NCI-H1092 (cell line): ENCODE measurements at regions not wholly inside any gene's neighbourhood (a gene's known extent, or its start where the extent isn't known, plus 50 kb on each side); places are given as distances from the start of the nearest gene placed in this dataset.
"Not testable (repeated sequence)": the region's sequence is repeated elsewhere in the genome, so short reads cannot be mapped to it uniquely, and the experiment has no call there.

ENCODE experiments used
- DNase-seq: peaks from one replicate; lab custom pipeline; 2025; lab: John Stamatoyannopoulos, UW

GRCh38 chr14:61602003-61602732 is 93.1 kb upstream of the HIF1A start:
- DNase-seq, result no peak

GRCh38 chr14:61602733-61603077 is 92.6 kb upstream of the HIF1A start:
- no peak for DNase-seq

- no peak for DNase-seq
Observed at GRCh38 chr14:61603736-61604135, 91.6 kb upstream of the HIF1A start.

- no peak for DNase-seq
Observed at GRCh38 chr14:61607570-61608244, 87.6 kb upstream of the HIF1A start.

- peak; percentile 98 for DNase-seq
Observed at GRCh38 chr14:61608245-61609165, 86.8 kb upstream of the HIF1A start.

- DNase-seq, result peak; percentile 65
Observed at GRCh38 chr14:61609191-61609843, 86.0 kb upstream of the HIF1A start.

GRCh38 chr14:61609884-61610283 is 85.4 kb upstream of the HIF1A start:
- no peak for DNase-seq

GRCh38 chr14:61610900-61611299 is 84.4 kb upstream of the HIF1A start:
- DNase-seq, result no peak

- DNase-seq, result no peak
Observed at GRCh38 chr14:61611880-61612630, 83.3 kb upstream of the HIF1A start.

GRCh38 chr14:61613006-61613405 is 82.3 kb upstream of the HIF1A start:
- DNase-seq, result not testable (repeated sequence)

- DNase-seq, result no peak
Observed at GRCh38 chr14:61614693-61615092, 80.6 kb upstream of the HIF1A start.

- DNase-seq, result no peak
Observed at GRCh38 chr14:61615743-61616523, 79.4 kb upstream of the HIF1A start.

GRCh38 chr14:61616524-61617185 is 78.7 kb upstream of the HIF1A start:
- DNase-seq, result no peak

GRCh38 chr14:61618448-61618847 is 76.9 kb upstream of the HIF1A start:
- no peak for DNase-seq

- DNase-seq, result no peak
Observed at GRCh38 chr14:61619494-61619893, 75.8 kb upstream of the HIF1A start.

GRCh38 chr14:61620130-61620946 is 75.0 kb upstream of the HIF1A start:
- no peak for DNase-seq

GRCh38 chr14:61621444-61621843 is 73.9 kb upstream of the HIF1A start:
- no peak for DNase-seq

GRCh38 chr14:61622051-61622450 is 73.3 kb upstream of the HIF1A start:
- no peak for DNase-seq

GRCh38 chr14:61623927-61624326 is 71.4 kb upstream of the HIF1A start:
- DNase-seq, result no peak
